GM12891 (cell line): ENCODE measurements at regions not wholly inside any gene's neighbourhood (a gene's known extent, or its start where the extent isn't known, plus 50 kb on each side); places are given as distances from the start of the nearest gene placed in this dataset.

ENCODE experiments used
- PAX5 ChIP-seq: IDR thresholded peaks from 2 replicates; pipeline ENCODE4 v1.6.1; 2011; ENCODE audit warnings: low read length, moderate library complexity, mild to moderate bottlenecking; ENCODE audit not compliant: insufficient read depth, severe bottlenecking
- POLR2A ChIP-seq: IDR thresholded peaks from 2 replicates; pipeline ENCODE4 v1.6.1; 2011; ENCODE audit warnings: low read depth, low read length, control low read depth
- POLR2AphosphoS5 ChIP-seq: IDR thresholded peaks from 2 replicates; pipeline ENCODE4 v1.6.1; 2011; ENCODE audit warnings: low read depth, low read length, control low read depth
- POU2F2 ChIP-seq: IDR thresholded peaks from 2 replicates; pipeline ENCODE4 v1.6.1; 2011; ENCODE audit warnings: low read depth, mild to moderate bottlenecking, control low read depth, low read length, moderate library complexity
- SPI1 ChIP-seq: IDR thresholded peaks from 2 replicates; pipeline ENCODE4 v1.6.1; 2011; ENCODE audit warnings: low read depth, low read length, control low read depth
- TAF1 ChIP-seq: IDR thresholded peaks from 2 replicates; pipeline ENCODE4 v1.6.1; 2011; ENCODE audit warnings: low read depth, low read length, control low read depth

GRCh38 chr6:93889713-93890112 lies 470.4 kb upstream of the EPHA7 start:
- TF ChIP-seq POLR2AphosphoS5 (no peak), SPI1 (no peak), POLR2A (no peak), POU2F2 (no peak), TAF1 (no peak), PAX5 (no peak)
